GM12801 (cell line): ENCODE measurements at regions not wholly inside any gene's neighbourhood (a gene's known extent, or its start where the extent isn't known, plus 50 kb on each side); places are given as distances from the start of the nearest gene placed in this dataset.

Experiments used
- TF ChIP-seq, protein P1 (sequence below): IDR thresholded peaks from one replicate; pipeline ENCODE4 v1.5.1; 2011; ENCODE audit warnings: control low read depth; ENCODE audit not compliant: insufficient read length; ENCODE audit errors: extremely low read depth

DNA sequence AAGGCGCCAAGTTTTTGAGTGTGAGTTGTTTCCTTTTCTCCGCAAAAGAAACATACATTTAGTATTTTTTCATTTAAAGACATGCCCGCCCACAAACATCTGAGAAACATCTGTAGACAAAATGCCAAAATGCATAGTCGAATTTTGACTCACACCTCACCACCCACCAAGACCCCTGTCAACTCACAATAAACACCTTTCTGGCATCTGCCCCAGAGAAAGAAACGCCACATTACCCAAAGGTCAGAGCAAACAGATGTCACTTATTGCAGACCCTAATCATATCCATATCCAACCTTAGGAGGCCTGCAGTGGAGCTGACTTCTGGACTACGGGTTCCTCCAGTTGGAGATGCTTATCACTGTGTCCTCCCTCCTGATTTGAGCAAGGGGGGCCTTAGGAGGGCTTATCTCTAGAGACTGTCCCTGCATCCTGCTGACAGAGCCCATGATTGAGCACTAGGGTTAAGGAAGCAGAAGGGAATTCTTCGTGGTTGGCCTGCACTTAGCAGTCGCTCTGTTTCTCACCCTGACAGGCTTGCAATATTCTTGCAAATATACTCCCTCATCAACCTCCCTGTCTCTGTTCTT, 90.5 kb upstream of the TBX18 start:
- TF ChIP-seq, protein P1, sequence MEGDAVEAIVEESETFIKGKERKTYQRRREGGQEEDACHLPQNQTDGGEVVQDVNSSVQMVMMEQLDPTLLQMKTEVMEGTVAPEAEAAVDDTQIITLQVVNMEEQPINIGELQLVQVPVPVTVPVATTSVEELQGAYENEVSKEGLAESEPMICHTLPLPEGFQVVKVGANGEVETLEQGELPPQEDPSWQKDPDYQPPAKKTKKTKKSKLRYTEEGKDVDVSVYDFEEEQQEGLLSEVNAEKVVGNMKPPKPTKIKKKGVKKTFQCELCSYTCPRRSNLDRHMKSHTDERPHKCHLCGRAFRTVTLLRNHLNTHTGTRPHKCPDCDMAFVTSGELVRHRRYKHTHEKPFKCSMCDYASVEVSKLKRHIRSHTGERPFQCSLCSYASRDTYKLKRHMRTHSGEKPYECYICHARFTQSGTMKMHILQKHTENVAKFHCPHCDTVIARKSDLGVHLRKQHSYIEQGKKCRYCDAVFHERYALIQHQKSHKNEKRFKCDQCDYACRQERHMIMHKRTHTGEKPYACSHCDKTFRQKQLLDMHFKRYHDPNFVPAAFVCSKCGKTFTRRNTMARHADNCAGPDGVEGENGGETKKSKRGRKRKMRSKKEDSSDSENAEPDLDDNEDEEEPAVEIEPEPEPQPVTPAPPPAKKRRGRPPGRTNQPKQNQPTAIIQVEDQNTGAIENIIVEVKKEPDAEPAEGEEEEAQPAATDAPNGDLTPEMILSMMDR: no peak

DNA sequence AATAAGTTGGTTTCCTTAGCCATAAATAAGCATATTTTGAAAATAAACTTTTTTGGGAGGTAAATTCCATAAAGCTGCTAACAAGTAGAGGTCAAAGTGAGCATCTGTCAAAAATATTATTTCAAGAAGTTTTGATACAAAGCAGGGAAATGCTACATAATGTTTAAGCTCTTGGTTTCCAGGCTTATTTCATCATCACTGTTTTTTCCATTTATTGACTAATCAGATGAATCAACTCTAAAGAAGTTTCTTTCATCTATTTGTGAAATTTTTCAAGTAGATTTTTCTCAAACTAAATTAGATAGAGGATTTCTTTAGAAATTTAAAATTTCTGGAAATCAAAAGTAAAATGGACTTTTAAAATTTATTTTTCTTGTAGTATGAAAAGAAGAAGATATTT, 89.5 kb upstream of the TBX18 start:
- TF ChIP-seq, protein P1: no peak

DNA sequence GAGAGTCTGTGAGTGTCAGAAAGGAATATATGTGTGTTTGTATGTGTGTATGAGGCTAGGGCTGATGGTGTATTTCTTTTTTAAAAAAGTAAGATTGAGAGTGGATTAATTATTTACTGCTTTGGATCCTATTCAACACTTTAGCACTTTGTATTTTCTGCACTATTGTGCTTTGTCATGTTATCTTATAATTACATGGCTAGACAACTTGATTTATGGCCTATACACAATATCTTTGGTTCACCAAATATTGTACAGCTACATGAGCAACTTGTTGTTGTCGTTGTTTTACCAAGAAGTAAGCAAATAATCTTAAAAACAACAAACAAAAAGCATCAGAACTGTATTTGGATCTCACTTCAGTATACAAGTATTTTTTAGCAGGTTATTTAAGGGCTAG, 84.6 kb upstream of the TBX18 start:
- TF ChIP-seq, protein P1: no peak

DNA sequence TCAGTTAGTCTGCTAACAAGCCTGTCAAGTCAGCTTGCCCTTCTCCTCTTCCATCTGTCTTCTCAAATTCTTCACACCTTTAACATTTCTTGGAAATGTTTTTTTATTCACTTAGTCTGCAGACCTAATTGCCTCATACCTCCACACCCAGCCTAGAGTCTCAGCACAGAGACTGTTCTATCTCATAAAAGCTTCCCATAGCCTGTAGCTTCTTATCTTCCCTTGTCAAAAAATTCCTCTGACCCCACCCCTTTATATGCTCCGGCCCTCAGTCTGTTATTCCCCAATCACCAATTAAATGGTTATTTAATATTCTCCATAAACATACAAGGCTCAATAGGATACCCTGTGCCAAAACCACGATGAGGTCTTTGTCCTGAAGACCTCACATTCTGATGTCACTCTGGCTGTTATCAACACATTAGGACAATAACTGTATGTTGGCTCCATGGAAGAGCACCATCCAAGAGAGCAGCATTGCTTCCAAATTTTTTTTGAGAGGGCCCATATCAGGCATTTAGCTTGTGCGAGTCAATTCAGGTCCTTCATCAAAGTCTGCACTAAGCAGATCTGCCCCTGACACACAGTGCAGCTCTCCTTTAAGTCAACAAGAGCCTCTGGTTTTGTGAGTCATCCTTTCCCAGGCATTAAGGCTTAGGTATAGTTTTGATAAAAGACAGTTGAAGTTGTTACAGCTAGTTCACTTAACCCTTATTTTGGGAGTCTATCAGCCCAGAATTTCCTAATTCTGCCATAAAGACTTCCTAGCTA, 83.2 kb upstream of the TBX18 start:
- TF ChIP-seq, protein P1: no peak

DNA sequence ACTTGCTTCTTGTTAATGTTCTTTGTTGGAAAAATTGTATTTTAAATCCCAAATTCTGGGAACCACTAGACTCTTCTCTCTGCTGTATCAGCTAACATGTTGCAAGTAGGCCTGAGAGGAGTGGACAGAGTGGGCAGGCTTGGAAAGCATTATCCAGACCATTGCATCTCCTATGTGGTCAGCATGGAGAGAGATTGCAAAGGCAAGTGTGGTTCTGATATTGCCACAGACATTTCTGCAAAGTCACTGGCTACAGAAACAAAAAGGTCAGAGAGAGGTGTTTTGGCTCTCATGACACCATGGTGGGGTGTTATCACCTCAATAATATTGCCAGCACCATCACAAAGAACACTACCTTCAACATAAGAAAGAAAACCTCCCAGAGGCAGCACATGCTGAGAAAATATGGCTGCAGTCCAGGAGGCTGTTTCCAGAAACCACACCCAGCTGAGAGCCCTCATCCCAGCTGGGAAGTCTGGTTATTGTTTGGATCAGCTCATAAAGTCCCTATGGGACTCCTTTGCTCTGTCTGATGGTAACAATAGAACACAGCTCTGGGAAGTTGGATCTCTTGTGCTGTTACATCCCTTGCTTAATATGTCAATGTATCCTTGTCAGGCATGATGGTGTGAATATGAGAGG, 78.2 kb upstream of the TBX18 start:
- TF ChIP-seq, protein P1: no peak

DNA sequence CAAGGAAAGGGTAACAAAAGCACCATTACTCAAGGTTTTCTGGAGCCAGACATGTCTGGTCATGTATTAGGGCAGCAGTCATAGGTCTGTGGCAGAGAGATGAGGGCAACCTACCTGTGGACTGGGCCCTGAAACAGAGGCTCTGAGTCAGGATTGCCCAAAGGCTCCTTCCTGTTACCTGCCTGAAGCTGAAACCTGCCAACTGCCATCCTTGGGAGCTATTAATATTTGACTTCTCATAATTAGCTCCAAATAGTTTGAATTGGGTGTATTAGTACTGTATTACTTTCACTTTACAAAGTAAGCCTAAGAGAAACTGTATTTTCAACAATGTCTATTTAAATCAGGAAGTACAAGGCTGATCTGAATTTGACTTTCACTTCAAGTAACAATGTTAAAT, 72.0 kb upstream of the TBX18 start:
- TF ChIP-seq, protein P1: no peak

DNA sequence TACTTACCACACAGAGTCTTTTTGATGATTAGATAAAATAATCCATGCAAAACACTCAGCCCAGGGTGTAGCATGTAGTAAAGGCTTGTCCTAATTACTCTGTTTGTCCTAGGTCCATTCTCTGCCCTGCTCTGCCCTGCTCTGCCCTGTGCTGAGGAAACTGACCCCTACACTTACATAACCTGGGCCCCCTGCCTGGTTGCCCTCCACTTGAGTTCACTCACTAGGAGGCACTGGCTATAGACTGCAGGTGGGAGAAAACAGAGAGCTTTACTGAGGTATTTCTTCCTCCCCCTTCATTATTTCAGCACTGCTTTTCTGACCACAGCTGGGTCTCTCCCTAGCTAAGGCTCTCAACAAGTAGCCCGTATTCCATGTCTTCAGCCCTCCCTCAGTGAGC, 70.9 kb upstream of the TBX18 start:
- TF ChIP-seq, protein P1: no peak
